ENCODE measurements at regions not wholly inside any gene's neighbourhood (a gene's known extent, or its start where the extent isn't known, plus 50 kb on each side); places are given as distances from the start of the nearest gene placed in this dataset.

GRCh38 chr3:102129760-102130608 lies 280.7 kb downstream of the NFKBIZ start:
- TF ChIP-seq CTCF (conservative IDR thresholded peaks at IDR 0.05; ENCODE audit: low read length) (no peak), EZH2phosphoT487 (IDR thresholded peaks at IDR 0.05; ENCODE audit: borderline replicate concordance) (no peak)

All from Loucy (cell line).